ENCODE measurements at regions not wholly inside any gene's neighbourhood (a gene's known extent, or its start where the extent isn't known, plus 50 kb on each side); places are given as distances from the start of the nearest gene placed in this dataset.
A peak's percentile ranks its signal among the peaks of the same experiment; 100 is the strongest.

DNA sequence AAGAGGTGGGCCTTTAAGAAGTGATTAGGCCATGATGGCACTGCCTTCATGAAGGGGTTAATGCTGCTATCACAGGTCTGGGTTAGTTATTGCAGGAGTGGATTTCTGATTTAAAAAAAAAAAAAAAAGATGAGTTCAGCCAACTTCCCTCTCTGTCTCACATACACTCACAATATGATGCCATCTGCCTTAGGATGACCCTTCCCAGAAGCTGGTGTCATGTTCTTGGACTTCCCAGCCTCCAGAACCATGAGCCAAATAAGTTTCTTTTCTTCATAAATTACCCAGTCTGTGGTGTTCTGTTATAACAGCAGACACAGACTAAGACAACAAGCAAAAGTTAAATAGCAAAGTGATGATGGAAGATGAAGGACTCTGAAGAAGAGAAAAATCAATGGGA, 179.7 kb upstream of the ETAA1 start:
- no peak for DNase-seq
- TF ChIP-seq RAD21 (IDR thresholded peaks at IDR 0.05; ENCODE audit: low read length) (no peak), CHD1 (IDR thresholded peaks at IDR 0.05; ENCODE audit: low read depth, low read length) (no peak)
- Histone ChIP-seq H3K23ac (ENCODE audit: low read depth, low read length) (no peak overlapping the region), H2AFZ (replicated peaks; ENCODE audit: low read length, poor library complexity) (no peak overlapping the region), H2BK15ac (ENCODE audit: low read depth, low read length) (peak overlapping the region; percentile 44; the same call in 2 of the 3 replicates), H3K4ac (ENCODE audit: low read depth, low read length) (no peak overlapping the region), H4K91ac (ENCODE audit: insufficient read depth, low read depth, low read length) (no peak overlapping the region; the same call in 1 of the 2 replicates), H3K27ac (ENCODE audit: insufficient read depth, low read length) (no peak overlapping the region), H2BK20ac (ENCODE audit: low read depth, low read length) (peak overlapping the region; percentile 81), H3K4me2 (ENCODE audit: low read depth, low read length) (no peak overlapping the region), H3K18ac (ENCODE audit: low read depth, low read length) (no peak overlapping the region), H4K20me1 (ENCODE audit: insufficient read depth, low read length) (no peaks in the 10 kb centered on the region), H3K9ac (ENCODE audit: low read depth, low read length) (no peak overlapping the region), H3K9me1 (ENCODE audit: insufficient read depth, low read length) (peaks cover 18% of the 10 kb centered on the region), H2AK5ac (ENCODE audit: low read depth, low read length) (0 out of 2 replicates have a peak overlapping the region, but pooled peaks have one; percentile 48), H2AK9ac (replicated peaks; ENCODE audit: low read depth, low read length, poor library complexity) (no peak overlapping the region), H3K27me3 (ENCODE audit: control insufficient read depth, insufficient read depth, low read length) (no peaks in the 10 kb centered on the region), H3K79me1 (ENCODE audit: low read depth in 1 of 2, low read length in 2 of 2) (peaks cover 11 to 15% of the 10 kb centered on the region in 2 experiments; a peak in 3 of 4 replicates), H4K5ac (ENCODE audit: low read depth, low read length) (no peak overlapping the region), H3K4me3 (ENCODE audit: insufficient read depth, low read depth, low read length) (no peak overlapping the region), H3K4me1 (ENCODE audit: control insufficient read depth, insufficient read depth, low read length) (peaks cover 16% of the 10 kb centered on the region), H3K14ac (replicated peaks; ENCODE audit: low read depth, low read length) (no peak overlapping the region), H3K56ac (ENCODE audit: extremely low read depth, insufficient read depth, low read length) (no peak overlapping the region), H3K36me3 (ENCODE audit: control insufficient read depth, insufficient read depth, low read length) (no peaks in the 10 kb centered on the region), H3K9me3 (ENCODE audit: control insufficient read depth, insufficient read depth, low read length) (peaks cover 2% of the 10 kb centered on the region; the same call in 1 of the 2 replicates), H4K8ac (ENCODE audit: low read depth in 2 of 2, low read length in 2 of 2) (no peak overlapping the region; a peak in 1 of 4 replicates), H2BK120ac (ENCODE audit: low read depth, low read length) (peak overlapping the region; percentile 44; the same call in 1 of the 2 replicates), H2BK5ac (ENCODE audit: low read depth, low read length, poor library complexity, severe bottlenecking) (no peak overlapping the region)
- POLR2A ChIA-PET (ENCODE audit: unreplicated experiment) = no interaction called here
- in situ Hi-C loops (cut with MboI; ENCODE audit: low sequenced_read_pairs) (loop anchor here (5.0 kb wide), 1 partner anchor 635 kb away; no protein-coding TSS in a partner anchor), intact Hi-C loops (cut with micrococcal nuclease) (loop anchor here (5.0 to 10.0 kb wide), 2 partner anchors 625 to 817 kb away; no protein-coding TSS in a partner anchor), dilution Hi-C loops (cut with HindIII; ENCODE audit: low sequenced_read_pairs, unreplicated experiment) (loop anchor here (25.0 kb wide), 1 partner anchor 780 kb away; the partner anchor contains the start of gene MEIS1)
- CTCF ChIA-PET = interaction anchor here (0.7 kb wide), 1 partner anchor 359 kb away, joined by 3 read pairs; no protein-coding TSS in a partner anchor
- no TSS peak for BruUV-seq (replicated peaks)
- no peak for ATAC-seq (ENCODE audit: low read depth)

All from IMR-90 (cell line).